ENCODE measurements at regions not wholly inside any gene's neighbourhood (a gene's known extent, or its start where the extent isn't known, plus 50 kb on each side); places are given as distances from the start of the nearest gene placed in this dataset.
"Not testable (repeated sequence)": the region's sequence is repeated elsewhere in the genome, so short reads cannot be mapped to it uniquely, and the experiment has no call there.

- 69 to 75% methylated on average over 6 to 7 of the region's 7 CpGs for WGBS, 2 experiments
- H3K4me1 ChIP-seq (ENCODE audit: control insufficient read depth, insufficient read depth, low read length), result no peaks in the 10 kb centered on the region
- H3K36me3 ChIP-seq (ENCODE audit: control insufficient read depth, insufficient read depth, low read length), result no peaks in the 10 kb centered on the region
- H3K4me3 ChIP-seq (ENCODE audit: insufficient read depth, low read depth, low read length), result no peak overlapping the region
- no peaks in the 10 kb centered on the region for H3K27me3 ChIP-seq (ENCODE audit: control insufficient read depth, insufficient read depth, low read length, poor library complexity, severe bottlenecking)
- H3K27ac ChIP-seq (ENCODE audit: insufficient read depth, low read depth, low read length, poor library complexity, severe bottlenecking), result no peak overlapping the region
- H3K9me3 ChIP-seq (ENCODE audit: control insufficient read depth, low read length), result peaks cover 13% of the 10 kb centered on the region
Observed at GRCh38 chr14:105945896-105946295, 419.5 kb downstream of the TMEM121 start.

DNA sequence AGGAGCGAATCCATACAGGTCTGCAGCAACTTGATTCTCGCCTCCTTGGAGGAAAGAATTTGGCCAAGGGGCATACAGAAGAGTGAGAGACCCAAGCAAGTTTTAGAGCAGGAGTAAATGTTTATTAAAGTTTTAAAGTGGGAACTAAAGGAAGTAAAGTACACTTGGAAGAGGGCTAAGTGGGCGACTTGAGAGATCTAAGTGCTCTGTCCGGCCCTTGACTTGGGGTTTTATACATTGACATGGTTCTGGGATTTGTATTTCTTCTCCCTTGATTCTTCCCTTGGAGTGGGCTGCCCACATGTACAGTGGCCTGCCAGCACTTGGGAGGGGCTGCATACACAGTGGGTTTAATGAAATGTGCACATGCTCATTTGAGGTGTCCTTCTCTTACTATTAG, 421.2 kb downstream of the TMEM121 start:
- Histone ChIP-seq H3K27ac (ENCODE audit: insufficient read depth, low read depth, low read length, poor library complexity, severe bottlenecking) (no peak overlapping the region), H3K4me1 (ENCODE audit: control insufficient read depth, insufficient read depth, low read length) (no peaks in the 10 kb centered on the region), H3K9me3 (ENCODE audit: control insufficient read depth, low read length) (peaks cover 14% of the 10 kb centered on the region), H3K36me3 (ENCODE audit: control insufficient read depth, insufficient read depth, low read length) (no peaks in the 10 kb centered on the region), H3K27me3 (ENCODE audit: control insufficient read depth, insufficient read depth, low read length, poor library complexity, severe bottlenecking) (no peaks in the 10 kb centered on the region), H3K4me3 (ENCODE audit: insufficient read depth, low read depth, low read length) (no peak overlapping the region)
- 77 to 84% methylated on average over 4 of the region's 4 CpGs for WGBS, 2 experiments

DNA sequence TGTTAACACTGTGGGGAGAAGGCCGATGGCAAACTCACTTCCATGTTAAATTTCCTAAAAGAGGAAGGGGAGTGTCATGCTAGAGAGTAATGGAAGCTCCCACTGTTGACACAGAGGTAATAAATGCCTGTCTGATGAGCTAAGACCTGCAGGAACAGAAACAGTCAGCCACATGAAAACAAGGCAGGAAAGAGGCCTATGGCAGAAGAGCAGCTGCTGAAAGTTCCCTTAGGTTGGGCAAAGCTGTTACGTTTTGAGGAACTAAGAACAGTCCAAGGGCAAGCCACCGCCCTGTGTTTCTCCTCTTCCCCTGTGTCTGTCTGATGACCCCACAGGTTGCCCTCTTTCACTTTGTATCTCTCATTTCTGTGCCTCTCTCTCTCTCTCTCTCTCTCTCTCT, 422.6 kb downstream of the TMEM121 start:
- not testable (repeated sequence) for H3K4me3 ChIP-seq (ENCODE audit: insufficient read depth, low read depth, low read length); H3K4me1 ChIP-seq (ENCODE audit: control insufficient read depth, insufficient read depth, low read length); H3K27me3 ChIP-seq (ENCODE audit: control insufficient read depth, insufficient read depth, low read length, poor library complexity, severe bottlenecking); H3K27ac ChIP-seq (ENCODE audit: insufficient read depth, low read depth, low read length, poor library complexity, severe bottlenecking); H3K36me3 ChIP-seq (ENCODE audit: control insufficient read depth, insufficient read depth, low read length)
- peaks cover 13% of the 10 kb centered on the region for H3K9me3 ChIP-seq (ENCODE audit: control insufficient read depth, low read length)
- 56 to 72% methylated on average over 3 of the region's 3 CpGs for WGBS, 2 experiments

DNA sequence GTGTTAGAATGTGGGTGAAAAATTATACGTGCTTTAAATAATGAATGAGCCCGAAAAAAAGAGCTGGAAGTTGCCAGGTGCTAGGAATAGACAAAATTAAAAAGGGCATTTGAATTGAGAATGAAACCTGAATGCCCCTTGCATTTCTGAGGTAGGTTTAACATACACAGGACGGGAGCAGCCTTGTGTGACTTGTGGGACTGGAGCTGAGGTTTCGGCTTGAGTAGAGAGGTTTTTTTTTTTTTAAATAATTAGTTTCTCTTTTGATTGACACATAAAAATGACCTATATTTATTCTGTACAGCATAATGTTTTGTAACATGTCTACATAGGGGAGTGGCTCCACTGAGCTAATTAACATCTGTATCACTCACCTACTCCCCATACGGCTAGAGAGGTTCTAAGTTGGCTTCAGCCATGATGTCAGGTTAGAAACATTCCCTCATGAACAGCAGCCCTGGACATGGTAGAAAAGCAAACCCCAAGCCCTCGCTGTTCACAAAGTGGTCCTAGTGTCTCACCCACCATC, 424.0 kb downstream of the TMEM121 start:
- WGBS, 2 experiments, result 64 to 67% methylated on average over 5 to 6 of the region's 6 CpGs
- peaks cover 15% of the 10 kb centered on the region for H3K9me3 ChIP-seq (ENCODE audit: control insufficient read depth, low read length)
- H3K4me1 ChIP-seq (ENCODE audit: control insufficient read depth, insufficient read depth, low read length); H3K27ac ChIP-seq (ENCODE audit: insufficient read depth, low read depth, low read length, poor library complexity, severe bottlenecking); H3K36me3 ChIP-seq (ENCODE audit: control insufficient read depth, insufficient read depth, low read length); H3K27me3 ChIP-seq (ENCODE audit: control insufficient read depth, insufficient read depth, low read length, poor library complexity, severe bottlenecking); H3K4me3 ChIP-seq (ENCODE audit: insufficient read depth, low read depth, low read length): not testable (repeated sequence)

GRCh38 chr14:105951399-105951798, 425.0 kb downstream of the TMEM121 start:
- Histone ChIP-seq H3K4me1 (ENCODE audit: control insufficient read depth, insufficient read depth, low read length) (no peaks in the 10 kb centered on the region), H3K4me3 (ENCODE audit: insufficient read depth, low read depth, low read length) (no peak overlapping the region), H3K27ac (ENCODE audit: insufficient read depth, low read depth, low read length, poor library complexity, severe bottlenecking) (no peak overlapping the region), H3K9me3 (ENCODE audit: control insufficient read depth, low read length) (peaks cover 18% of the 10 kb centered on the region), H3K27me3 (ENCODE audit: control insufficient read depth, insufficient read depth, low read length, poor library complexity, severe bottlenecking) (no peaks in the 10 kb centered on the region), H3K36me3 (ENCODE audit: control insufficient read depth, insufficient read depth, low read length) (no peaks in the 10 kb centered on the region)
- WGBS, 2 experiments, result 59 to 62% methylated on average over 5 of the region's 5 CpGs

- Histone ChIP-seq H3K36me3 (ENCODE audit: control insufficient read depth, insufficient read depth, low read length) (no peaks in the 10 kb centered on the region), H3K27me3 (ENCODE audit: control insufficient read depth, insufficient read depth, low read length, poor library complexity, severe bottlenecking) (no peaks in the 10 kb centered on the region), H3K4me1 (ENCODE audit: control insufficient read depth, insufficient read depth, low read length) (no peaks in the 10 kb centered on the region), H3K4me3 (ENCODE audit: insufficient read depth, low read depth, low read length) (no peak overlapping the region), H3K27ac (ENCODE audit: insufficient read depth, low read depth, low read length, poor library complexity, severe bottlenecking) (no peak overlapping the region), H3K9me3 (ENCODE audit: control insufficient read depth, low read length) (peaks cover 18% of the 10 kb centered on the region)
- 69 to 83% methylated on average over 5 of the region's 5 CpGs for WGBS, 2 experiments
Observed at GRCh38 chr14:105952222-105952621, 425.8 kb downstream of the TMEM121 start.

GRCh38 chr14:105952826-105953225, 426.4 kb downstream of the TMEM121 start:
- H3K36me3 ChIP-seq (ENCODE audit: control insufficient read depth, insufficient read depth, low read length), result no peaks in the 10 kb centered on the region
- no peak overlapping the region for H3K4me3 ChIP-seq (ENCODE audit: insufficient read depth, low read depth, low read length)
- H3K27me3 ChIP-seq (ENCODE audit: control insufficient read depth, insufficient read depth, low read length, poor library complexity, severe bottlenecking), result no peaks in the 10 kb centered on the region
- H3K27ac ChIP-seq (ENCODE audit: insufficient read depth, low read depth, low read length, poor library complexity, severe bottlenecking), result no peak overlapping the region
- H3K9me3 ChIP-seq (ENCODE audit: control insufficient read depth, low read length), result peaks cover 18% of the 10 kb centered on the region
- WGBS, 2 experiments, result 40 to 64% methylated on average over 1 of the region's 1 CpG
- H3K4me1 ChIP-seq (ENCODE audit: control insufficient read depth, insufficient read depth, low read length), result no peaks in the 10 kb centered on the region

GRCh38 chr14:105961625-105962024, 435.2 kb downstream of the TMEM121 start:
- not testable (repeated sequence) for H3K27me3 ChIP-seq (ENCODE audit: control insufficient read depth, insufficient read depth, low read length, poor library complexity, severe bottlenecking); H3K36me3 ChIP-seq (ENCODE audit: control insufficient read depth, insufficient read depth, low read length); H3K4me1 ChIP-seq (ENCODE audit: control insufficient read depth, insufficient read depth, low read length); H3K27ac ChIP-seq (ENCODE audit: insufficient read depth, low read depth, low read length, poor library complexity, severe bottlenecking); H3K9me3 ChIP-seq (ENCODE audit: control insufficient read depth, low read length); H3K4me3 ChIP-seq (ENCODE audit: insufficient read depth, low read depth, low read length)
- 79 to 85% methylated on average over 6 of the region's 6 CpGs for whole genome bisulfite sequencing, 2 experiments

GRCh38 chr14:105962532-105962931, 436.1 kb downstream of the TMEM121 start:
- WGBS, 2 experiments, result 63 to 71% methylated on average over 2 to 3 of the region's 3 CpGs
- Histone ChIP-seq H3K4me1 (ENCODE audit: control insufficient read depth, insufficient read depth, low read length) (no peaks in the 10 kb centered on the region), H3K9me3 (ENCODE audit: control insufficient read depth, low read length) (no peaks in the 10 kb centered on the region), H3K27me3 (ENCODE audit: control insufficient read depth, insufficient read depth, low read length, poor library complexity, severe bottlenecking) (no peaks in the 10 kb centered on the region), H3K36me3 (ENCODE audit: control insufficient read depth, insufficient read depth, low read length) (no peaks in the 10 kb centered on the region), H3K4me3 (ENCODE audit: insufficient read depth, low read depth, low read length) (no peak overlapping the region), H3K27ac (ENCODE audit: insufficient read depth, low read depth, low read length, poor library complexity, severe bottlenecking) (no peak overlapping the region)

- Histone ChIP-seq H3K27me3 (ENCODE audit: control insufficient read depth, insufficient read depth, low read length, poor library complexity, severe bottlenecking) (no peaks in the 10 kb centered on the region), H3K36me3 (ENCODE audit: control insufficient read depth, insufficient read depth, low read length) (no peaks in the 10 kb centered on the region), H3K9me3 (ENCODE audit: control insufficient read depth, low read length) (peaks cover 2% of the 10 kb centered on the region), H3K27ac (ENCODE audit: insufficient read depth, low read depth, low read length, poor library complexity, severe bottlenecking) (no peak overlapping the region), H3K4me1 (ENCODE audit: control insufficient read depth, insufficient read depth, low read length) (no peaks in the 10 kb centered on the region), H3K4me3 (ENCODE audit: insufficient read depth, low read depth, low read length) (no peak overlapping the region)
- 66 to 70% methylated on average over 10 to 11 of the region's 11 CpGs for WGBS, 2 experiments
Observed at GRCh38 chr14:105968291-105968690, 441.9 kb downstream of the TMEM121 start.

- not testable (repeated sequence) for H3K27me3 ChIP-seq (ENCODE audit: control insufficient read depth, insufficient read depth, low read length, poor library complexity, severe bottlenecking); H3K27ac ChIP-seq (ENCODE audit: insufficient read depth, low read depth, low read length, poor library complexity, severe bottlenecking); H3K4me1 ChIP-seq (ENCODE audit: control insufficient read depth, insufficient read depth, low read length); H3K36me3 ChIP-seq (ENCODE audit: control insufficient read depth, insufficient read depth, low read length); H3K4me3 ChIP-seq (ENCODE audit: insufficient read depth, low read depth, low read length); H3K9me3 ChIP-seq (ENCODE audit: control insufficient read depth, low read length)
- WGBS, 2 experiments, result 53 to 58% methylated on average over 2 to 3 of the region's 6 CpGs
Observed at GRCh38 chr14:105969026-105969425, 442.6 kb downstream of the TMEM121 start.

Data from ectodermal cell (in vitro differentiated cells).